ENCODE measurements at regions not wholly inside any gene's neighbourhood (a gene's known extent, or its start where the extent isn't known, plus 50 kb on each side); places are given as distances from the start of the nearest gene placed in this dataset.

DNA sequence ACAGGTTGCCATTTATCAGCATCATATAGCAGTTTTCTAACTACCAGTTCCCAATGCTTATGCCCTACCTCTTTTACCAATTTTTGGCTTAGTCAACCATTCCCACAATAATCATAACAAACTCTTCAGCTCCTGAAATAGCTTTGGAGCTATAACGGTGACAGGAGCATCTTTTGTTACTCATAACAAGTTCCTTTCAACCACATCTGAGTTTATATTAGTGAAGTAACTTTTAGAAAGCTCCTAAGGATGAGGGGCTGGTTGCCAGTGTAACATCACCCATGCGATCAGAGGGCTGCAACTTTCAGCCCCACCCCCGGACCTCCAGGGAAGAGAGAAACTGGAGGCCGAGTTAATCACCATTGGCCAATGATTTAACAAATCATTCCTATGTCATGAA lies 495.3 kb upstream of the RASGRP1 start:
- TF ChIP-seq, protein P1, sequence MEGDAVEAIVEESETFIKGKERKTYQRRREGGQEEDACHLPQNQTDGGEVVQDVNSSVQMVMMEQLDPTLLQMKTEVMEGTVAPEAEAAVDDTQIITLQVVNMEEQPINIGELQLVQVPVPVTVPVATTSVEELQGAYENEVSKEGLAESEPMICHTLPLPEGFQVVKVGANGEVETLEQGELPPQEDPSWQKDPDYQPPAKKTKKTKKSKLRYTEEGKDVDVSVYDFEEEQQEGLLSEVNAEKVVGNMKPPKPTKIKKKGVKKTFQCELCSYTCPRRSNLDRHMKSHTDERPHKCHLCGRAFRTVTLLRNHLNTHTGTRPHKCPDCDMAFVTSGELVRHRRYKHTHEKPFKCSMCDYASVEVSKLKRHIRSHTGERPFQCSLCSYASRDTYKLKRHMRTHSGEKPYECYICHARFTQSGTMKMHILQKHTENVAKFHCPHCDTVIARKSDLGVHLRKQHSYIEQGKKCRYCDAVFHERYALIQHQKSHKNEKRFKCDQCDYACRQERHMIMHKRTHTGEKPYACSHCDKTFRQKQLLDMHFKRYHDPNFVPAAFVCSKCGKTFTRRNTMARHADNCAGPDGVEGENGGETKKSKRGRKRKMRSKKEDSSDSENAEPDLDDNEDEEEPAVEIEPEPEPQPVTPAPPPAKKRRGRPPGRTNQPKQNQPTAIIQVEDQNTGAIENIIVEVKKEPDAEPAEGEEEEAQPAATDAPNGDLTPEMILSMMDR (conservative IDR thresholded peaks at IDR 0.05; ENCODE audit: low read depth, low read length), result no peak
- no peak for TF ChIP-seq EZH2 (IDR thresholded peaks at IDR 0.05; ENCODE audit: borderline replicate concordance, low read depth, low read length, poor library complexity, severe bottlenecking)
- intact Hi-C loops (cut with micrococcal nuclease; ENCODE audit: unreplicated experiment), result no loop called here
- BruUV-seq (replicated peaks), result no TSS peak

DNA sequence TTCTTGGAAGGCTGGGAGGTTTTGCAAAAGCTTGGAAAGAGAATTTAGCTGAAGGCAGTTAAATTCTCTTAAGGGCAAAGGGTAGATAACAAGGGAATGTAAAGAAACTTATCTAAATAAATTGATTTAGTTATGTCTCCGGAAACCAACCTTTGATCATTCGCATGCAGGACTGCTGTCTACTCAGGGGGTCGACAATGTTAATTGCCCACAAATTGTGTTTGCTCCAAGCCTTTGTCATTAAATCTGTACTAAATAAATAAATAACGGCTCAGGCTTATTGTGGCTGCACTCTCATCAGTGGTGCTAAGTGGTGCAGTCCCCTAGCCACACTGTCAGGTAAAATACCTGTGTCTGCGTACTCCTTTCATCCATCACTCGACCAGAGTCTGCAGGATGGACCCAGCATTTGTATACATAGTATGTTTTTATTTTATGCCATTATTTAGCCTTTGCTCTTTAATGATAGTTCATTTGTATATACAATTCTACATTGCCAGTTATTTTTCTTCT lies 497.4 kb upstream of the RASGRP1 start:
- DNase-seq (ENCODE audit: low spot score), result no peak
- ChIA-PET CTCF (no interaction called here), POLR2A (ENCODE audit: low non-redundant PET) (no interaction called here)
- Histone ChIP-seq H3K9me3 (ENCODE audit: low read depth, low read length, poor library complexity, severe bottlenecking) (no peaks in the 10 kb centered on the region), H3K4me3 (ENCODE audit: low read depth, low read length, poor library complexity, severe bottlenecking) (no peak overlapping the region), H3K27me3 (replicated peaks; ENCODE audit: insufficient read depth, low read depth, low read length, poor library complexity) (peaks cover 18% of the 10 kb centered on the region), H3K4me1 (ENCODE audit: insufficient read depth, low read length, poor library complexity, severe bottlenecking) (no peaks in the 10 kb centered on the region), H3K27ac (ENCODE audit: low read depth, low read length, poor library complexity, severe bottlenecking) (no peak overlapping the region), H3K36me3 (ENCODE audit: insufficient read depth, low read length, poor library complexity, severe bottlenecking) (no peaks in the 10 kb centered on the region)
- TF ChIP-seq, protein P1 (conservative IDR thresholded peaks at IDR 0.05; ENCODE audit: low read depth, low read length), result no peak
- TF ChIP-seq EZH2 (IDR thresholded peaks at IDR 0.05; ENCODE audit: borderline replicate concordance, low read depth, low read length, poor library complexity, severe bottlenecking), result no peak
- intact Hi-C loops (cut with micrococcal nuclease; ENCODE audit: unreplicated experiment), result no loop called here
- no TSS peak for BruUV-seq (replicated peaks)

More for the DNA sequence above, 495.3 kb upstream of the RASGRP1 start:
- peaks cover 18% of the 10 kb centered on the region for H3K27me3 ChIP-seq (replicated peaks; ENCODE audit: insufficient read depth, low read depth, low read length, poor library complexity)
- no peaks in the 10 kb centered on the region for H3K36me3 ChIP-seq (ENCODE audit: insufficient read depth, low read length, poor library complexity, severe bottlenecking)
- no peaks in the 10 kb centered on the region for H3K4me1 ChIP-seq (ENCODE audit: insufficient read depth, low read length, poor library complexity, severe bottlenecking)
- CTCF ChIA-PET, result no interaction called here
- H3K27ac ChIP-seq (ENCODE audit: low read depth, low read length, poor library complexity, severe bottlenecking), result no peak overlapping the region
- no peak overlapping the region for H3K4me3 ChIP-seq (ENCODE audit: low read depth, low read length, poor library complexity, severe bottlenecking)
- no peak for DNase-seq (ENCODE audit: low spot score)
- POLR2A ChIA-PET (ENCODE audit: low non-redundant PET), result no interaction called here
- H3K9me3 ChIP-seq (ENCODE audit: low read depth, low read length, poor library complexity, severe bottlenecking), result no peaks in the 10 kb centered on the region

DNA sequence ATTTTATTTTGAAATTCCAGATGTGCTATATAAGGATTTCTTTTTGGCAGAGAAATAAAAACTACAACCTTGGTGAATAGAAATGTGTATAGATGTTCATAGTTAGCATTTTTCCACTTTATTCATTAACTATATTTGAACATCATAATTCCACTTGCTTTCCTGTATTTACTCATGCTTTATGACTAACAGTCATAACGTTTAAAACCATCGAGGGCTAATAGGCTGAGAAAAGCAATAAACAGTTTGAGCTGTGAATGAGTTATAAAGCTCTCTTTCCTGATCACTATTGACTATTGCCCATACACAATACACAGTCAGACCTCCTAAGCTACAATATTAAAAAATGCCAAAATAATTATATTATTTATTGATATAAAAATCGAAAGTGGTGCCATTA lies 502.1 kb upstream of the RASGRP1 start:
- no TSS peak for BruUV-seq (replicated peaks)
- no peak for TF ChIP-seq EZH2 (IDR thresholded peaks at IDR 0.05; ENCODE audit: borderline replicate concordance, low read depth, low read length, poor library complexity, severe bottlenecking)
- TF ChIP-seq, protein P1 (conservative IDR thresholded peaks at IDR 0.05; ENCODE audit: low read depth, low read length), result no peak
- H3K36me3 ChIP-seq (ENCODE audit: insufficient read depth, low read length, poor library complexity, severe bottlenecking), result no peaks in the 10 kb centered on the region
- H3K4me3 ChIP-seq (ENCODE audit: low read depth, low read length, poor library complexity, severe bottlenecking), result no peak overlapping the region
- no peak for DNase-seq (ENCODE audit: low spot score)
- intact Hi-C loops (cut with micrococcal nuclease; ENCODE audit: unreplicated experiment), result no loop called here
- H3K9me3 ChIP-seq (ENCODE audit: low read depth, low read length, poor library complexity, severe bottlenecking), result no peaks in the 10 kb centered on the region
- ChIA-PET POLR2A (ENCODE audit: low non-redundant PET) (no interaction called here), CTCF (no interaction called here)
- no peak overlapping the region for H3K27ac ChIP-seq (ENCODE audit: low read depth, low read length, poor library complexity, severe bottlenecking)
- H3K4me1 ChIP-seq (ENCODE audit: insufficient read depth, low read length, poor library complexity, severe bottlenecking), result no peaks in the 10 kb centered on the region
- peaks cover 12% of the 10 kb centered on the region for H3K27me3 ChIP-seq (replicated peaks; ENCODE audit: insufficient read depth, low read depth, low read length, poor library complexity)
